CD4-positive, alpha-beta T cell treated with Interleukin-6 for 4 hours (primary cell): ENCODE measurements at regions not wholly inside any gene's neighbourhood (a gene's known extent, or its start where the extent isn't known, plus 50 kb on each side); places are given as distances from the start of the nearest gene placed in this dataset.
"Not testable (repeated sequence)": the region's sequence is repeated elsewhere in the genome, so short reads cannot be mapped to it uniquely, and the experiment has no call there.

Experiments used
- DNase-seq: peaks from one replicate; pipeline ENCODE4 v3.0.0-alpha.2; 2020; ENCODE audit warnings: mixed read lengths

DNA sequence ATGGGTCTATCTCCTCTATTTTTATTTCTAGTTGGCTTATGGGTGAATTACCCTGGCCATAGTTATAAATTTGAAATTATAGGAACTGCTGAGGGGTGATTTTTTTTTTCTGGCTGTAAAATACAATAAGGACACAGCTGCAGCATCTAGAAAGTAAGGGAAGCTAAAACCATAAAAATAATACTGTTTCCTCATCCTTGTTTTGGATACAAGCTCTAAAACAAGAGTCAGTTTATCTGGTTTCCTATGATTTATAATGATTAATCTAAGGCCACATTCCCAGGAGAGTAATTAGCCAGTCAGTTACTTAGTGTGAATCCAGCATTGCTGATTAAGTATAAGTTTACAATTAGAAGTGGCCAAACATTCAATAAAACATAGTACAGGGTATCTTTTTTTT is 219.1 kb upstream of the NBEA start:
- no peak for DNase-seq

DNA sequence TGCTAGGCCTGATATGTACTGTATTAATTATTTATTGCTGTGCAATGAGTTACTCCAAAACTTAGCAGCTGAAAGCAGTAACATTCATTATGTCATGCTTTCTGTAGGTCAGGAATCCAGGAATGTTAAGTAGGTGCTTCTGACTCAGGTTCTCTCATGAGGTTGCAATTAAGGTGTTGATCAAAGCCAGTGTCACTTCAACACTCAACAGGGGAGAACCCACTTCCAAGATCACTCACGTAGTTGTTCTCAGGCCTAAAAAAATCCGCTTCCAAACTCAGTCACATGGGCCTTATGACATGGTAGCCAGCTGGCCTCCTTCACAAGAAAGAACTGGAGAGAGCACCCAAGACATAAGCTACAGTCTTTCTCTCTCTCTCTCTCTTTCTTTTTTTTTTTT is 211.1 kb upstream of the NBEA start:
- no peak for DNase-seq

DNA sequence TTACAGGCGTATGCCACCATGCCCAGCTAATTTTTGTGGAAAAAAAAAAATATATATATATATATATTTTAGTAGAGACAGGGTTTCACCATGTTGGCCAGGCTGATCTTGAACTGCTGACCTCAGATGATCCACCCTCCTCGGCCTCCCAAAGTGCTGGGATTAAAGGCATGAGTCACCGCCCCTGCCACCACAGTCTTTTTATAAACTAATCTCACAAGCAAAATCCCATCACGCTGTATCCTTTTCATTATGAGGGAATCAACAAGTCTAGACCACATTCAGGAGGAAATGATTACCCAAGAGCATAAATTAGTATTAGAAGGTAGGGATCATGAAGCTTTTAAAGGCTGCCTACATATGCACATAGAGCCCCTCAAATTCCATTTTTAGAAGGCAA is 210.6 kb upstream of the NBEA start:
- no peak for DNase-seq

DNA sequence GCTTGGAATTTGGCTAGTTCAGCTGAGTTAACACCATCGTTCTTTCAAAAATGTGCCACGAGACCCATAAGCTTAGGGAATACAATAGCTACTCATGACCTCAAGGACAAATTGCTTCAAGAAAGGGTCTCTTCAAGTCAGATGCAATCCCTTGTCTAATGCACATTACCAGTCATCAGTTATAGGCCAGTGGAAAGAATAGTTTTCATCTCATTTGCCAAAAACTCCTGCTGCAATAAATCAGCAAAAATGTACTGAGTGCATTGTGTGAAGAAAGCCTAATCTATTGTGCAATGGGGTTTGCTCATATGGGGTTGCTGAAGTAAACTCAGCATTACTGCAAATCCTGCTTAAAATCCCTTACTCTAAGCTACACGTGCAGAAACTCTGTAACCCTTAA is 208.3 kb upstream of the NBEA start:
- no peak for DNase-seq

DNA sequence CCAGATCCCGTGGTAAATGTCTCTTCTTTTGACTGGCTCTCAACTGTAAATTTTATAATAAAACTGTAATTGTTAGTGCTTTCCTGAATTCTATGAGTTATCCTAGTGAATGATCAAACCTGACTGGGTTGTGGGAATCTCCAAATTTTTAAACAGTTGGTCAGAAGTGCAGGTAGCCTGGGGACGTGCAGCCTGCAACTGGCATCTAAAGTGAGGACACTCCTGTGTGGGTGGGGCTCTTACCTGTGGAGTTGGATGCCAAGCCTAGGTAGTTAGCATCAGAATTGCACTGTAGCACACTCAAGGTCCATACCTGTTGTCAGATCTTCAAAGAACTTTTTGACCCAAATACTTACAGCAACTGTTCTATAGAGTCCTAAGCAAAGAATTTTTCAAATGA is 207.1 kb upstream of the NBEA start:
- DNase-seq = no peak

DNA sequence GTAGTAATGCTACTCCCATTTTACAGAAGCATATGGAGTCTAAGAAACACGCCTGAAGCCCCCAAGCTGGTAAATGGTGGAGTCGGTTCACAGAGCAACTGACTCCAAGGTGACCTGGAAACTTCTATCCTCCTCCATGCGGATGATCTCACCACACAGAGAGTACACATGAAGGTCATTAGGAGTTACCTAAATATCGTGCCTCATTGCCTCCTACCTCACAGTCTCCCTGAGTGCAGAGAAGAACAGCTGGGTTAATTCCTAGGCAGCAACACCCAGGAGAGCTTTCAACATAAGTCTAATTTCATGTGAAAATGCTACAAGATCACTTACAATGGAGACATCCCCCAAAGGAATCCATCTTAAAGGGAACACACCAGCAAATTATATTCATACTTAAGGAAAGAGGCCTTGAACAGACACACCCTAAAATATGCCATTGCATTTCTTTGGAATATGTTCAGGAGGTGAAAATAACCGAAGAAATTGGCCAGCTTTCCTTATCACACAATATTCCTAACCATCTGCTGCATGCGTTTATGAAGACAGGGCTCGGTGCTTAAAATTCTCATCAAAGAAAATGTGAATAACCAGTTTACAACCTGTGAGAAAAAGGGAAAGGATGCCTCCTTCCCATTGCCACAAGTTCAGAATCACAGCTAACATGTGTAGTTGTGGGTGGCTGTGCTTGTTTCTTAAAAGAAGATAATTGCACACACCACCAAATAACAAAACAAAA is 203.6 kb upstream of the NBEA start:
- DNase-seq = no peak

DNA sequence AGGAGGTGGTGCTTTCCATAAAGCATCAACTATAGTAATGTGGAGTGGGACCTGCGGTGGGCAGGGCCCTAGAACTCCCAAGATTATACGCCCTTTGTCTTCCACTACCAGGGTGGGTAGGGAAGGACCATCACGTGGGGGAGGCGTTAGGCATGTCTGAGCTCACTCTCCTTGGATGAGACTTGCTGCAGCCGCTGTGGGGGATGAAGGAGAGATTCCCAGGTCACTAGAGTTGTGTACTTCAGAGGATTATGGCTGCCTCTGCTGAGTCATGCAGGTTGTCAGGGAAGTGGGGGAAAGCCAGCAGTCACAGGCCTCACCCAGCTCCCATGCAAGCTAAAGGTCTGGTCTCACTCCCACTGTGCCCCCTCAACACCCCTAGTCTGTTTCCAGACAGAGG is 195.0 kb upstream of the NBEA start:
- DNase-seq = not testable (repeated sequence)

DNA sequence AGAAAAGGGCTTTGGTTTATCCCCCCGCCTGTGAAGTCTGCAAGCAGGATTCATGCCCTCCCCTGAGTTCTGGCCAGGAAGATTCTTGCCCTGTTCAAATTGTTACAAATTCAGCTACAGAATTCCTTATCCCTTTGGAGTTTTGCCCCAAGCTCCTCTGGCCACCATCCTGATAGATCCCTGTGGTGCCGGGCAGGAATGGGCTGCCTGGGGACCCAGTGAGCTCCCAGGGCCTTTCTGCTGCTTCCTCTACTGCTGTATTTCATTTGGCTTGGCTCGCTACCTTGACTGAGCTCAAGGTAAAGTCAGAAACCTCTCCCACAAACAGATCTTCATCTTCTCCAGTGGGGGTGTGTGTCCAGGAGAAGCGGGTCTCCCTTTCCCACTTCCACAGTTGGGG is 194.6 kb upstream of the NBEA start:
- DNase-seq = no peak

DNA sequence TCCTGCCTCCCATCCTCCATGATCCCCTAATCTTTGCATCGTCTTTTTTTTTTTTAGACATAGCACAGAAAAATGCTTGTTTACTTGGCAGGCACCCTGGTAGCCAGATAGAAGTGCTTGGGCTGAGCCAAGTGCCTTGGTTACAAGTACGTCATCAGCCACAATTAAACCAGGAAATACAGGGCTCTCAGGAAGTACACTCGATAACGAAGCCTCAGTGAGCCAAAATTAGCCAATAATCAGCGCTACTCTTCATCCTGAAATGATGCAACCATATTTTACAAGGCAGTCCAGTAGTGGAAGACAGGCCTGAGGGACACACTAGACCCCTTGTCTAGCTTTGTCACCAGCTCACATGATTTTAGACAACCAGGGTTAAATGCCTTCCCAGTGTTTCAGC is 194.0 kb upstream of the NBEA start:
- DNase-seq = no peak

DNA sequence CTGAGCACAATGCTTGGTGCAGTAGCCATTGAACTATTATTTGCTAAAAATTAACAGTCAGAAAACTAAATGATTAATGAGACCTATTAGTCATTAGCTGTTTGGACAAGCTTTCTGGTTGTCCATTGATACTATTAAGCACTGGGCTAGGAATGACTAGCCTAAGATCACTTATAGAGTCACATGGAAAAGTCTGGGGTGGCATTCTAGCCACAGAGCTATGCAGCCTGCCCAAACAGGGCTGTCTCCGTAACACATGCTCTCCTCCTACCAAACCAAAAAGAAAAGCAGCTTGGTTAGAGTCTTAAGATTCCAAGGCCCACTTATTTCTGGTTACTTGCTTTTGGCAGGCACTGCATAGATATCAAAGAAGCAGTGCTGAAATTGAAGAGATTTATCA is 193.5 kb upstream of the NBEA start:
- no peak for DNase-seq

DNA sequence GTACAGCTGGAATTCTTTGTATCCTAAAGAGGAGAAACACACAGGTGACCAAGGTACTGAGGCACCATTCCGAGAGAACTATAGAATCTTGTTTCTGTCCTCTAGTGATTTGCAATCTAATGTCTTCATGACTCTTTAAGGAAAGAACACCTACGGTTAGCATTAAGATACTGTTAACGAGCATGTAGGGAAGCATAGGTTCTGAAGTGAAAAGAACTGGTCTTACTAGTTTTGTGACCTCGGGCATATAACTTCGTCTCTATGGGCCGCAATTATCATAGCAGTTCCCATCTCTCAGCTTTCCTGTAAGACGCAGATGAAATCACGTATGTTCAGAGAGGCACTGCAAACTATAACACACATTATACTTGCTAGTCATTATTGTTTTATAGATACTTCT is 193.0 kb upstream of the NBEA start:
- DNase-seq = no peak

DNA sequence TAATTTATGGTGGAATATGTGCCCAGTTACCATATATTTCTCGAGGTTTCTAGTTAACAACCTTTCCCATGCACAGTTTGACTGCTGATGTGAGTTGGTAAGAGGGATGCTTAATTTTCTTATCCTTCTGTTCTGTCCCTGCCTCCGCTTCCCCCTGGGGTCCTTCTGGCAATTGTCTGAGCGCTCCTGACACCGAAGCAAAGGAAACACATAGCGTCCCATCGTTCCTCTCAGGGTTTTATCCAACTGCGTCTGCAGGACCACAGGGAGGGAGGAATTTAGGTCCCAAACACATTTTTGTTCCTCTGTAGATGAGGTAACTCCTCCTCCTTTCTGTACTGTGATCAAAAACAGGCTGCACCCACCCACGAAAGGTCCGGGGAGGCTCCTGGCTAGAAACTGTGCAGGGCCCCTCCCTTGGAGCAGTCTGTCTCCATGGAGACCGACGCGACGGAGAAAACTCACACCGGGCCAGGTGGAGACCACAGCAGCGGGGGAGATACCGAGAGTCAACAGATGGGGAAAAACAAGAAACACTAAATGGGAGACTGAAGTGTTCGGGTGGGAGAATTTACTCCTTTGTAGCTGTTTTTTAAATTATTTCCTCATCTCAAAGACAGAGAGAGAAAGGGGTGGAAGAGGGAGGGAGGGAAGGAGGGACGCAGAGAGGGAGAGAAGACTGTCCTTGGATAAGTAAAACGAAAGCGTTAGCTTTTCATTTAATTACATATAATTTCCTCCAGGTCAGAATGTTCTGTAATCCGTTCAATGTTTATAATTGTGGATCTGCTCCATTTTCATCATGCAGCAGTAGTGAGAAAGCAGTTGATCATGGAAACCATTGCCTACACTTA is 191.8 kb upstream of the NBEA start:
- DNase-seq = no peak

DNA sequence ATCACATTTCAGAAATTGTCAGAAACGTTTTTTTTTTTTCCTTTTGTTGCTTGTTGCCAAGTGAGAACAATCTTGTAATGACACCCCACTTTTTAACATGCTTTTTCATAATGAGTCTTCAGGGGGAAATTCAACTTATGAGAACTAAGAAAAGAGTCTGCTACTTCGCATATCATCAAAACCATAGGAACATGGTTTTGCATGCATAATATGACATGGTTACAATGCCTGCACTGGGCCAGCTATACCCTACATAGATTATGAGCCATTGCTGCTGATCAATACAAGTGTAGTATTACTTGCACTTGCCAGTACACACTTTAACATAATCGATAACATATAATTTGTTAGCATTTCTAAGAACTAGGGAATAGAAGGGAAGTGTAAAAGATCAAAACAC is 191.0 kb upstream of the NBEA start:
- no peak for DNase-seq

DNA sequence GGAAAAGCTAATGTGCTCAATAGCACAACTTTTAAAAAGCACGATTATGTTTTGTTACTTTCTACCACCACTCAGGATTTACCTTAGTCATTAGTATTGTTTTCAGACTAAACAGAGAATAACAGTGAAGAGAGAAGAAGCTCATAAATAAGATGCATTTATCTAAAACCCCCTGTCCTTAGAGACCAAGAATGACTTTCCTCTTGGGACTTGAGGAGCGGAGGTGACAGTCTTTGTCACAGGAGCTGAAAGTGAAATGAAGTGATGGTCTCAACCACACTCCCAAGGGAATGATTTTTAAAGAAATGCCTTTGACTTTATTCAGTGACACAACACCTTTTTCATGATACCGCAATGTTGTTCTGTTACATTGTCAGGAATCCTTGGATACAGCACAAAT is 190.6 kb upstream of the NBEA start:
- no peak for DNase-seq

DNA sequence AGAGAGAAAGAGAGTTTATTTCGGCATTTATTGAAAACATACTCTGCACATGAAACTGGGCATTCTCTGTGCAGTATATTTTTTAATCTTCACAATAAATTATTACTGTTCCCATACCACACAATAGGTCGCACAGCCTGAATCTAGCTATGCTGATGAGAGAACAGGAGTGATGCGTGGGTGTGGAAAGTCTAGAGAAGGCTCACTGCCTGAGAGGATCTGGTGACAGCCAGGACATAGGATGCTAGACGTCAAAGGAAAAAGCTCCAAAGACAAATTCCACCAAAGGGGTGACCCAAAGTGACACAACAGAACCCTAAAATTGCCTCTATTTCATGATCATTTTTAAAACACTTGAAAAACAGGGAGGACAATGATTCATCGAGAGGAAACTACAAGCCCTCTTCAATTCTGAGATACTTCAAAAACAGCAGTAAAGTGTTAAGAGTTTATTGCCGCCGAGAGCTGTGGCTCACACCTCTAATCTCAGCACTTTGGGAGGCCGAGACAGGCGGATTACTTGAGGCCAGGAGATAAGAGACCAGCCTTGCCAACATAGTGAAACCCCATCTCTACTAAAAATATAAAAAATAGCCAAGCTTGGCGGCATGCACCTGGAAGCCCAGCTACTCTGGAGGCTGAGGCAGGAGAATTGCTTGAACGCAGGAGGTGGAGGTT is 189.6 kb upstream of the NBEA start:
- DNase-seq = no peak

DNA sequence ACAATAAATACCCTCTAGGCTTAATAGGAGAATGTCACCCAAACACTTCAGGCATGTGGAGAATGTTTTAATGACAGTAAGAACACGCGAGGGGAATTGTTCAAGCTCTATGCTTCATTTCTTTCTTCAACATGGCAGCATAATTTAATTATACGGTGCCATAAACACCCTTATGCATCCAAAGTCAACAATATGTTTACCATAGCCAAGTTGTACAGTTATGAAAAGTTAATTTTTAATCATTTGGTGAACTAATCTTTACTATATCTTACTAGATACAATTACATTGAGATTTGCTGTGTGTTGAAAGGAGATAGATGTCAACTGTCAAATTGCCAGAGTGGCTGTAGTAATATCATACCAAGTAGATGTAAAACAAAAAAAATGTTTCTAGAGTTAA is 185.9 kb upstream of the NBEA start:
- DNase-seq = no peak

DNA sequence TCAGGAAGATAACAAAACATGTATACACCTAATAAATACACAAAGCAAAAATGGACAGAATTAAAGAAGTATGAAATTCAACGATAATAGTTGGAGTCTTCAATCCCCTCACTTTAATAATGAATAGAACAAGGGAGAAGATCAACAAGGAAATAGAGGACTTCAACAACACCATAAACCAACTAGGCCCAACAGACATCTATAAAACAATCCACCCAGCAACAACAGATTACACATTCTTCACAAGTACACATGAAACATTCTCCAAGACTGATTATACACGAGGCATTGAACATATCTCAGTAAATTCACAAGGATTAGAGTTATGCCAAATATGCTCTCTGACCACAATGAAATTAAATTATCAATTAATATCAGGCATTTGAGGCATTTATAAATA is 185.5 kb upstream of the NBEA start:
- no peak for DNase-seq

DNA sequence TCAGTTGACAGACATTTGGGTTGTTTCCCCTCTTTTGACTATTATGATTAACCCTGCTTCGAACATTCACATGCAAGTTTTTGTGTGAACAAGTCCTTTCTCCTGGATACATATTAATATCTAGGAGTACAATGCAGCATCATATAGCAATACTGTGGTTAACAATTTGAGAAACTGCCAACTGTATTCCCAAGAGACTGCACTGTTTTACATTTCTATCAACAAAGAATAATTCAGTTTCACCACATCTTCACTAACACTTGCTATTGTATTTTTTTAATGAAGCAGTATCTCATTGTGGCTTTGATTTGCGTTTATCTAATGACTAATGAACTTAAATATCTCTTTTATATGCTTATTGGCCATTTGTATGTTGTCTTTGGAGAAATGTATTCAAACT is 184.6 kb upstream of the NBEA start:
- no peak for DNase-seq

DNA sequence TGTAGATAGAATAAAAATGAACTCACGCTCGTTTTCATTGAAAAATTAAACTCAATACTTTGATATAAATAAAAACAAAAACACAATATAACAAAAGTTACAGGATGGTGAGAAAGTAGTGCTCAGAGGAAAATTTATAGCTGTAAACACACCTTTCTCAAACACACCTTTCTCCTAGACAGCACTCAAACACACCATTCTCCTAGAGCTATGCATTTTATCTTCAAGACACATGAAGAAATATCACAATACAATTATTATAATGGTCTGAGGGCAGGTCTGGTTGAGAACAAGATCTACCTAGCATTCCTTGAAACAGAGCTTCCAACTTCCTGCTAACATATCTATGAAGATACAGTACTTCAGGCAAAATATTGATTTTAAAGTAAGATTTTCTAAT is 183.4 kb upstream of the NBEA start:
- no peak for DNase-seq

DNA sequence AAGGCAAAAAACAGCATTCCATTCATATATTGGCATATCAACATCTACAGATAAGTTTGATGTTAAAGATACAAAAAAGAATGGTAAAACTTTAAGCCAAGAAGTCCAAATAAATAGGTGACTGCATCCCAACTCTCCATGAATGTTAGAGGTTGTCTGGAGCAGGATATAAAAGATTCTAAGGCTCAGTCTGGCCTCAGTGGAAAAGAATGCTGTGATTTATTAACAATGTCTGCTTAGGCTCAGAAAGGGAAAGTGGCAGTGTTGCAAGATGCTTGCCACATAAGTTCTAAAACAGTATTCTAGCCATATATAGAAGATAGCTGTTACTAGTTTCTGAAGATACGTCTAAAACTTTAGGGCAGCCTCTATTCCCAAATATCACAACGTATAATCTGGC is 179.8 kb upstream of the NBEA start:
- DNase-seq = no peak

DNA sequence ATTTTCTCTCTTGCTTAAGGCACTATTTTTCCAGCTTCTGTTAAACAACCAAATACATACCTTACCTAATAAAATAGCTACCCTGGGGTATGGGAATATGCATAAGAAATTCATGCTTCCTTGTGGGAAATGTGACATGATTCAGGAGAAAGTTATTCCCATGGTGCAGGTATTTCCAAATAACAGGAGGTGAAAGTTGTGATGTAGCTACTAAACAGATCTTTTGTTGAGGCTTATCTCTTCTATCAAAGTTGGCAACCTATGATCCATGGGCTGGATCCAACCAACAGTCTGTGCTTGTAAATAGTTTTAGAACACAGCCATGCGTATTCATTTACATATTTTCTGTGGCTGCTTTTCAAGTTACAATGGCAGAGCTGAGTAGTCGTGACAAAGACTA is 177.8 kb upstream of the NBEA start:
- no peak for DNase-seq

DNA sequence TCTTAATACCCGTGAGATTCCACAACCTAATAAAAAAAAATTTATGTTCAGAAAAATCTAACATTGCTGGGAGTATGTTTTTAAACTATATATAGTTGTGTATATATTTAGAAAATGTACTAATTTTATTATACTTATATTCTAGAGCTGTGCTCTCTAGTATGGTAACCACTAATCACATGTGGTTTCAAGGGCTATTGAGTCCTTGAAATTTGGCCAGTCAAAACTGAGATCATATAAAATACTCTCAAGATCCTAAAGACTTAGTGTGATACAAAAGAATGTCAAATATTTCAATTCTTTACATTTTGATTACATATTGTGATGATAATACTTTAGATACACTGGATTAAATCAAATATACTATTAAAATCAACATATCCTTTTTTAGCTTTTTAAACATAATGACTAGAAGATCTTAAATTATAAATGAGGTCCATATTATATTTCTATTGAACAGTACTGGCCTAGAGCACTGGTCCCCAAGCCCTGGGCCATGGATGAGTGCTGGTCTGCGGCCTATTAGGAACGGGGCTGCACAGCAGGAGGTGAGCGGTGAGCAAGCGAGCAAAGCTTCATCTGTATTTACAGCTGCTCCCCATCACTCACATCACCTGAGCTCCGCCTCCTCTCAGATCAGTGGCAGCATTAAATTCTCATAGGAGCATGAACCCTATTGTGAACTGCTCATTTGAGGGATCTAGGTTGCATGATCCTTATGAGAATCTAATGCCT is 176.5 kb upstream of the NBEA start:
- no peak for DNase-seq

DNA sequence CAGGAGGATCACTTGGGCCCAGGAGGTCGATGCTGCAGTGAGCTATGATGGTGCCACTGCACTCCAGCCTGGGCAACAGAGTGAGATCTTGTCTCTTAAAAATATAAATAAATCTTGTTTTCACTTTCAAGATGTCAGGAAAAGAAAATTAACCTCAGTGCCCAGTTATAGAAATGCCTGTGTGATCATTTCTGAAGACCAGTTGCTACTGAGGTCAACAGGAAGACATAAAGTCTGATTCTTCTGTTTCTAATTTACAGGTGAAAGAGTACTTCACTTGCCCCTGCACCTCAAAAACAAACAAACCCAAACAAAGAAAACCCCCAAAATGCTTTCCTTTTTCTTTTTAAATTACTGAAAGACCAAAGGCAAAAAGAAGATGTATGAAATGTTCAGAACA is 174.3 kb upstream of the NBEA start:
- DNase-seq = no peak
